Ascending aorta (tissue), 2 donors: ENCODE measurements at regions not wholly inside any gene's neighbourhood (a gene's known extent, or its start where the extent isn't known, plus 50 kb on each side); places are given as distances from the start of the nearest gene placed in this dataset.

ENCODE experiments used
- DNase-seq, 2 donors: peaks; one replicate each; pipeline ENCODE4 v3.0.0-alpha.2; 2019; ENCODE audit warnings: low spot score in 2 of 2
- H3K27ac ChIP-seq, 2 donors: fragments of 200-600 bp; sonication (generic); one replicate each; pipeline ENCODE4 v1.5.1; 2016 to 2017; ENCODE audit warnings: mild to moderate bottlenecking in 1 of 2
- H3K27me3 ChIP-seq: fragments of 200-600 bp; sonication (generic); one replicate; pipeline ENCODE4 v1.5.1; 2017
- H3K36me3 ChIP-seq, 2 donors: fragments of 200-600 bp; sonication (generic); one replicate each; pipeline ENCODE4 v1.5.1; 2016
- H3K4me1 ChIP-seq, 2 donors: fragments of 200-600 bp; sonication (generic); one replicate each; pipeline ENCODE4 v1.5.1; 2016 to 2017; ENCODE audit warnings: mild to moderate bottlenecking in 1 of 2
- H3K4me3 ChIP-seq, 2 donors: fragments of 200-600 bp; sonication (generic); one replicate each; pipeline ENCODE4 v1.5.1; 2016 to 2017; ENCODE audit warnings: mild to moderate bottlenecking in 1 of 2
- H3K9me3 ChIP-seq, 2 donors: fragments of 200-600 bp; sonication (generic); one replicate each; pipeline ENCODE4 v1.5.1; 2016
- intact Hi-C: fragments of 100-400 bp; cut with DNase I; formaldehyde crosslinking; loops from one replicate; pipeline ENCODE4 v1.15.1; 2023
- TF ChIP-seq, protein P1 (sequence below), 3 experiments: fragments of 200-600 bp in 2 of 3; fragments of 450-650 bp in 1 of 3; sonication (generic) in 2 of 3; IDR thresholded peaks; one replicate each; pipeline ENCODE4 v1.5.1; 2016 to 2019; ENCODE audit warnings: antibody characterized with exemption in 3 of 3, mild to moderate bottlenecking in 1 of 3, moderate library complexity in 1 of 3

DNA sequence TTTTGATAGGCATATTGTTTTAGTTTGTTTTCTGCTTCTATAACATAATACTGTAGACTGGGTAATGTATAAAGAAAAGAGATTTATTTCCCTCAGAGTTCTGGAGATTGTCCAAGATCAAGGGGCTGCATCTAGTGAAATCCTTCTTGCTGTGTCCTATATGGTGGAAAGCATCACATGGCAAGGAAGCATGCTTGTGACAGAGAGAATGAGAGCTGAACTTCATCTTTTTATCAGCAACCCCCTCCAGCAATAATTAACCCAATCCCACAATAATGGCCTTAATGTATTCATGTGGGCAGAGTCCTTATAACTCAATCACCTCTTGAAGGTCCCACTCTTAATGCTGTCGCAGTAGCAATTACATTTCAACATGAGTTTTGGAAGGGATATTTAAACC, 141.4 kb downstream of the CENPW start:
- Histone ChIP-seq H3K27ac (no peak overlapping the region), H3K4me1 (no peaks in the 10 kb centered on the region), H3K4me3 (no peak overlapping the region), H3K27me3 (no peaks in the 10 kb centered on the region), H3K36me3 (no peaks in the 10 kb centered on the region), H3K9me3 (no peaks in the 10 kb centered on the region)
- TF ChIP-seq, protein P1, sequence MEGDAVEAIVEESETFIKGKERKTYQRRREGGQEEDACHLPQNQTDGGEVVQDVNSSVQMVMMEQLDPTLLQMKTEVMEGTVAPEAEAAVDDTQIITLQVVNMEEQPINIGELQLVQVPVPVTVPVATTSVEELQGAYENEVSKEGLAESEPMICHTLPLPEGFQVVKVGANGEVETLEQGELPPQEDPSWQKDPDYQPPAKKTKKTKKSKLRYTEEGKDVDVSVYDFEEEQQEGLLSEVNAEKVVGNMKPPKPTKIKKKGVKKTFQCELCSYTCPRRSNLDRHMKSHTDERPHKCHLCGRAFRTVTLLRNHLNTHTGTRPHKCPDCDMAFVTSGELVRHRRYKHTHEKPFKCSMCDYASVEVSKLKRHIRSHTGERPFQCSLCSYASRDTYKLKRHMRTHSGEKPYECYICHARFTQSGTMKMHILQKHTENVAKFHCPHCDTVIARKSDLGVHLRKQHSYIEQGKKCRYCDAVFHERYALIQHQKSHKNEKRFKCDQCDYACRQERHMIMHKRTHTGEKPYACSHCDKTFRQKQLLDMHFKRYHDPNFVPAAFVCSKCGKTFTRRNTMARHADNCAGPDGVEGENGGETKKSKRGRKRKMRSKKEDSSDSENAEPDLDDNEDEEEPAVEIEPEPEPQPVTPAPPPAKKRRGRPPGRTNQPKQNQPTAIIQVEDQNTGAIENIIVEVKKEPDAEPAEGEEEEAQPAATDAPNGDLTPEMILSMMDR (IDR thresholded peaks at IDR 0.05), result no peak
- intact Hi-C loops, result no loop called here
- DNase-seq, result no peak

DNA sequence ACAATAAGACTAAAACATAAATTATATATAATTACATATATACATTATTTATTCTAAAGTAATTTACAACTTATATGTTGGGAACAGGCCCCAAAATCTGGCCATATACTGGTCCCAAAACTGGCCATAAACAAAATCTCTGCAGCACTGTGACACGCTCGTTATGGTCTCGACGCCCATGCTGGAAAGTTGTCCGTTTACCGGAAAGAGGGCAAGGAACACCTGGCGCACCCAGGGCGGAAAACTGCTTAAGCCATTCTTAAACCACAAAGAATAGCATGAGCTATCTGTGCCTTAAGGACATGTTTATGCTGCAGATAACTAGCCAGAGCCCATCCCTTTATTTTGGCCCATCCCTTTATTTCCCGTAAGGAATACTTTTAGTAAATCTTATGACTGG, 164.9 kb downstream of the CENPW start:
- Histone ChIP-seq H3K9me3 (no peaks in the 10 kb centered on the region), H3K36me3 (no peaks in the 10 kb centered on the region), H3K4me3 (no peak overlapping the region), H3K27me3 (no peaks in the 10 kb centered on the region), H3K4me1 (no peaks in the 10 kb centered on the region), H3K27ac (no peak overlapping the region)
- DNase-seq, result no peak
- intact Hi-C loops, result no loop called here
- TF ChIP-seq, protein P1 (IDR thresholded peaks at IDR 0.05), result no peak

DNA sequence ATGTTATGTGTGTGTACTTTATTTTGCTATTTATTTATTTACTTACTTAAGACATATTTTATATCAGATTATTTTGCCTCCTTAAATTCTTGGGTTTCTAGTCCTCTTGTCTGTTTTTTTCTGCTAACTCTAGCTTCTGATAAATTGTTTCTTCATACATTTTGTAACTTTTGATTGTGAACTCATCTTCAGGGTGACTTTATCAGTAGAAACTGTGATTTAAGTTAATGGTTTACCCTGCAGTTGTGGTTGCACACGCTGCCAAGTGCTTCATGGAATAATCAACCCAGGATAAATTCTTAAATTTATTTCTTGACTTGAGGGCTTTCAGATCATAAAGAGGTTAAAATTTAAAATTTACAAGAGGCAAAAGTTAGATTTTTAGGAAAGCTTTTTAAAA, 173.3 kb downstream of the CENPW start:
- no peaks in the 10 kb centered on the region for H3K27me3 ChIP-seq
- no peaks in the 10 kb centered on the region for H3K4me1 ChIP-seq
- TF ChIP-seq, protein P1 (IDR thresholded peaks at IDR 0.05), result no peak
- intact Hi-C loops, result no loop called here
- no peak for DNase-seq
- H3K4me3 ChIP-seq, result no peak overlapping the region
- H3K36me3 ChIP-seq, result no peaks in the 10 kb centered on the region
- H3K9me3 ChIP-seq, result no peaks in the 10 kb centered on the region
- no peak overlapping the region for H3K27ac ChIP-seq

DNA sequence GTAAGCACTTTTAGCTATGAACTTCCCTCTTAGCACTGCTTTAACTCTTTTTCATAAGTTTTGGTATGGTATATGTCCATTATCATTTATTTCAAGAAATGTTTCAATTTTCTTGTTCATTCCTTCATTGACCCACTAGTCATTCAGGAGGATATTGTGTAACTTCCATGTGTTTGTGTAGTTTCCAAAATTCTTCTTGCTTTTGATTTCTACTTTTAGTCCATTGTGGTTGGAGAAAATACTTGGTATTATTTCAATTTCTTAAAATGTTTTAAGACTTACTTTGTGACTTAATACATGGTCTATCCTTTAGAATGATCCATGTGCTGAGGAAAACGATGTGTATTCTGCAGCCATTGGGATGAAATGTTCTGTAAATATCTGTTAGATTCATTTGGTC, 176.5 kb downstream of the CENPW start:
- H3K27ac ChIP-seq, result no peak overlapping the region
- H3K27me3 ChIP-seq, result no peaks in the 10 kb centered on the region
- H3K9me3 ChIP-seq, result peaks cover 3 to 6% of the 10 kb centered on the region in 2 donors
- H3K36me3 ChIP-seq, result no peaks in the 10 kb centered on the region
- H3K4me1 ChIP-seq, result no peaks in the 10 kb centered on the region
- no peak for DNase-seq
- intact Hi-C loops, result no loop called here
- TF ChIP-seq, protein P1 (IDR thresholded peaks at IDR 0.05), result no peak
- H3K4me3 ChIP-seq, result no peak overlapping the region

DNA sequence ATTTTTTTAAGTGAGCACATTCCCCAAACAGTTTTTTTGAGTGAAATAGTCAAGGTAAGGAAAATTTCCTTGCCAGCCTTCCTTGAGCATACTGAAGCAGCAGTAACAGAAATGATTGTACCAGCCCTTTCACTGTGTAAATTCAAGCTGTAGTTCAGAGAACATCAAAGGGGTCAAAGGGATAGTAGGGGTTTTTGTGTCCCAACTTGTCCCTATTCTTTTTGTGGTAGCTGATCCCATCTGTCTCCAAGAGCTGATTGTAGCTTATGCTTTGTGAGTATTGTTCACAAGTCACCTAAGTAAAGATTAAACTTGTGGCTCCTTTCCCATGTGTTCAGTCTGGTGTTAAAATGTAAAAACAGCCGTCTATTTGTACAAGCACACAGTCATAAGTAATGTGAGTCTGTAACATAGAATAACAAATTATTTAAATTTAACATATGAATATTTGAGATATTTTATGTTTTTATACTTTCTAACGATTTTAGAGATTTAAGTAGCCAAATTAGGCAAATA, 185.0 kb downstream of the CENPW start:
- TF ChIP-seq, protein P1 (IDR thresholded peaks at IDR 0.05), result no peak
- no peak for DNase-seq
- intact Hi-C loops, result no loop called here
- H3K27ac ChIP-seq, result no peak overlapping the region
- no peak overlapping the region for H3K4me3 ChIP-seq
- no peaks in the 10 kb centered on the region for H3K36me3 ChIP-seq
- H3K9me3 ChIP-seq, result no peaks in the 10 kb centered on the region
- no peaks in the 10 kb centered on the region for H3K4me1 ChIP-seq
- H3K27me3 ChIP-seq, result no peaks in the 10 kb centered on the region

DNA sequence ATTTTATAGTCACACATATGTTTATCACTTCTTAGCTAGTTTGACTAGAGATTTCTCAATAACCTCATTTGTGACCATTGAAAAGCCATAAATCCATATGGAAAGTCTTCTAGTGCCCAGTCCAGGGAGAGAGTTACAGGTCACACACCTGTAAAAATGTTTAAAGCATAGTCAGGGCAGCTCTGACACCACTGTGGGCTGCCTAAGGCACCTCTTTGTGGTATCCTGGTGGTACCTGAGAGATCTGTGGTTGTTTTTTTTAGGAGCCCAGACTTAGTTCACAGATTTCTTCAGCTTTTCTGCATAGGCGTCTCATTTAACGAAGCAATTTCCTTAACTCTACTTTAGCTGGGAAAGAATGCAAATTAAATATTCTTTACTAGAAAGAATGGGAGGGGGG, 186.6 kb downstream of the CENPW start:
- no peak overlapping the region for H3K4me3 ChIP-seq
- H3K27ac ChIP-seq, result no peak overlapping the region
- no peak for DNase-seq
- no peaks in the 10 kb centered on the region for H3K36me3 ChIP-seq
- H3K27me3 ChIP-seq, result no peaks in the 10 kb centered on the region
- TF ChIP-seq, protein P1 (IDR thresholded peaks at IDR 0.05), result no peak
- H3K4me1 ChIP-seq, result no peaks in the 10 kb centered on the region
- no peaks in the 10 kb centered on the region for H3K9me3 ChIP-seq
- intact Hi-C loops, result no loop called here
